ENCODE measurements at regions not wholly inside any gene's neighbourhood (a gene's known extent, or its start where the extent isn't known, plus 50 kb on each side); places are given as distances from the start of the nearest gene placed in this dataset.
"Not testable (repeated sequence)": the region's sequence is repeated elsewhere in the genome, so short reads cannot be mapped to it uniquely, and the experiment has no call there.

- POLR2A ChIA-PET: no interaction called here
- no peak overlapping the region for H3K4me3 ChIP-seq (ENCODE audit: low read depth in 2 of 2, low read length in 2 of 2)
- TF ChIP-seq REST (IDR thresholded peaks at IDR 0.05; ENCODE audit: insufficient read depth in 1 of 2, low read depth in 2 of 2, low read length in 1 of 2) (no peak), CTCF (IDR thresholded peaks at IDR 0.05) (peak; percentile 20; the same call in 1 of the 2 replicates), POLR2AphosphoS5 (IDR thresholded peaks at IDR 0.05; ENCODE audit: low read depth, low read length) (no peak)
- no peaks in the 10 kb centered on the region for H3K4me1 ChIP-seq (ENCODE audit: control insufficient read depth, insufficient read depth, low read length)
- ATAC-seq (no peak), DNase-seq (ENCODE audit: low read depth, low spot score) (no peak)
- CTCF ChIA-PET: no interaction called here
- no peaks in the 10 kb centered on the region for H3K27me3 ChIP-seq (ENCODE audit: control insufficient read depth, insufficient read depth, low read length)
- H3K36me3 ChIP-seq (ENCODE audit: control insufficient read depth, insufficient read depth, low read length): no peaks in the 10 kb centered on the region
- no peak overlapping the region for H3K27ac ChIP-seq (ENCODE audit: low read length)
- in situ Hi-C loops (cut with HindIII; ENCODE audit: low pct_unique_long_range_greater_than_20kb, low sequenced_read_pairs) (no loop called here), intact Hi-C loops (cut with micrococcal nuclease; ENCODE audit: unreplicated experiment) (no loop called here)
- no TSS peak for BruUV-seq (replicated peaks)
- H3K9me3 ChIP-seq (ENCODE audit: control insufficient read depth, insufficient read depth, low read depth, low read length): no peaks in the 10 kb centered on the region
Measured at GRCh38 chr2:185522472-185522871, 216.1 kb upstream of the FSIP2 start.

GRCh38 chr2:185524242-185524641, 214.4 kb upstream of the FSIP2 start:
- H3K9me3 ChIP-seq (ENCODE audit: control insufficient read depth, insufficient read depth, low read depth, low read length); BruUV-seq (replicated peaks); CTCF ChIA-PET; H3K27ac ChIP-seq (ENCODE audit: low read length); H3K36me3 ChIP-seq (ENCODE audit: control insufficient read depth, insufficient read depth, low read length); intact Hi-C loops (cut with micrococcal nuclease; ENCODE audit: unreplicated experiment); H3K4me1 ChIP-seq (ENCODE audit: control insufficient read depth, insufficient read depth, low read length); H3K27me3 ChIP-seq (ENCODE audit: control insufficient read depth, insufficient read depth, low read length); DNase-seq (ENCODE audit: low read depth, low spot score); H3K4me3 ChIP-seq (ENCODE audit: low read depth in 2 of 2, low read length in 2 of 2); POLR2A ChIA-PET; in situ Hi-C loops (cut with HindIII; ENCODE audit: low pct_unique_long_range_greater_than_20kb, low sequenced_read_pairs); ATAC-seq: not testable (repeated sequence)

GRCh38 chr2:185526161-185526560, 212.4 kb upstream of the FSIP2 start:
- H3K27ac ChIP-seq (ENCODE audit: low read length): no peak overlapping the region
- no peaks in the 10 kb centered on the region for H3K4me1 ChIP-seq (ENCODE audit: control insufficient read depth, insufficient read depth, low read length)
- no peak for DNase-seq (ENCODE audit: low read depth, low spot score)
- H3K36me3 ChIP-seq (ENCODE audit: control insufficient read depth, insufficient read depth, low read length): no peaks in the 10 kb centered on the region
- BruUV-seq (replicated peaks): no TSS peak
- no peak for ATAC-seq
- H3K27me3 ChIP-seq (ENCODE audit: control insufficient read depth, insufficient read depth, low read length): no peaks in the 10 kb centered on the region
- H3K4me3 ChIP-seq (ENCODE audit: low read depth in 2 of 2, low read length in 2 of 2): no peak overlapping the region
- POLR2A ChIA-PET: no interaction called here
- in situ Hi-C loops (cut with HindIII; ENCODE audit: low pct_unique_long_range_greater_than_20kb, low sequenced_read_pairs) (no loop called here), intact Hi-C loops (cut with micrococcal nuclease; ENCODE audit: unreplicated experiment) (no loop called here)
- 0 out of 2 replicates have a peak, but pooled peaks cover 3% of the 10 kb centered on the region for H3K9me3 ChIP-seq (ENCODE audit: control insufficient read depth, insufficient read depth, low read depth, low read length)
- CTCF ChIA-PET: no interaction called here
- no peak for TF ChIP-seq REST (IDR thresholded peaks at IDR 0.05; ENCODE audit: insufficient read depth in 1 of 2, low read depth in 2 of 2, low read length in 1 of 2)
- no peak for TF ChIP-seq SIN3A (IDR thresholded peaks at IDR 0.05; ENCODE audit: borderline replicate concordance, insufficient read depth, low read depth, low read length)
- TF ChIP-seq POLR2AphosphoS5 (IDR thresholded peaks at IDR 0.05; ENCODE audit: low read depth, low read length): no peak
- no peak for TF ChIP-seq CTCF (IDR thresholded peaks at IDR 0.05)
- TF ChIP-seq TCF7L2 (IDR thresholded peaks at IDR 0.05; ENCODE audit: low read depth, low read length): no peak

Measured in Panc1 (cell line).